WTC11 (cell line): ENCODE measurements at regions not wholly inside any gene's neighbourhood (a gene's known extent, or its start where the extent isn't known, plus 50 kb on each side); places are given as distances from the start of the nearest gene placed in this dataset.

ENCODE experiments used
- IRF2 ChIP-seq: sonication (generic); formaldehyde crosslinking; IDR thresholded peaks from 2 replicates; pipeline ENCODE4 v1.8.0; 2022; ENCODE audit warnings: low read depth, missing genetic modification reagents, borderline replicate concordance
- TF ChIP-seq, protein P1 (sequence below): fragments of 200-600 bp; IDR thresholded peaks from 2 replicates; pipeline ENCODE4 v1.8.0; 2022; ENCODE audit warnings: antibody characterized with exemption
- TF ChIP-seq, protein P2 (sequence below): sonication (generic); formaldehyde crosslinking; IDR thresholded peaks from 2 replicates; pipeline ENCODE4 v1.8.0; 2022; ENCODE audit warnings: missing genetic modification reagents
- TF ChIP-seq, protein P3 (sequence below): sonication (generic); formaldehyde crosslinking; conservative IDR thresholded peaks from 2 replicates; pipeline ENCODE4 v1.8.1; 2022; ENCODE audit warnings: mild to moderate bottlenecking, missing genetic modification reagents

DNA sequence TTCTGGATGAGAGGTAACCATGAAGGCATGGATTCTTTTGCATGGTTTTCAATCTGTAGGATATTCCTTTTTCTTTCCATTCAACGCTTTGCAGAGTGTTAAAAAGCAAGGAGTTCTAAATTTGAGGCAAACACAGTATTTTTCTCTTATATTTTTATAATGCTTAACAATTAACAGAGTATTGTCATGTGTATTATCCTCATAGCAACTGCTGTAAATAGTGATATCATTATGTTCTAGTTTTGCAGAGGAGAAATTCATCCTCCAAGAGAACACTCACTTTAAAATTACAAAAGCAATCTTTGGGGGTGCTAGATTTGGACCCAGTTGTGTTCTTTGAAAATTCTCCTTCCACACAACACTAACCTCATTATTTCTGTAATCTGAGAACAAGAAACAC lies 58.7 kb downstream of the RDH14 start:
- TF ChIP-seq, protein P1, sequence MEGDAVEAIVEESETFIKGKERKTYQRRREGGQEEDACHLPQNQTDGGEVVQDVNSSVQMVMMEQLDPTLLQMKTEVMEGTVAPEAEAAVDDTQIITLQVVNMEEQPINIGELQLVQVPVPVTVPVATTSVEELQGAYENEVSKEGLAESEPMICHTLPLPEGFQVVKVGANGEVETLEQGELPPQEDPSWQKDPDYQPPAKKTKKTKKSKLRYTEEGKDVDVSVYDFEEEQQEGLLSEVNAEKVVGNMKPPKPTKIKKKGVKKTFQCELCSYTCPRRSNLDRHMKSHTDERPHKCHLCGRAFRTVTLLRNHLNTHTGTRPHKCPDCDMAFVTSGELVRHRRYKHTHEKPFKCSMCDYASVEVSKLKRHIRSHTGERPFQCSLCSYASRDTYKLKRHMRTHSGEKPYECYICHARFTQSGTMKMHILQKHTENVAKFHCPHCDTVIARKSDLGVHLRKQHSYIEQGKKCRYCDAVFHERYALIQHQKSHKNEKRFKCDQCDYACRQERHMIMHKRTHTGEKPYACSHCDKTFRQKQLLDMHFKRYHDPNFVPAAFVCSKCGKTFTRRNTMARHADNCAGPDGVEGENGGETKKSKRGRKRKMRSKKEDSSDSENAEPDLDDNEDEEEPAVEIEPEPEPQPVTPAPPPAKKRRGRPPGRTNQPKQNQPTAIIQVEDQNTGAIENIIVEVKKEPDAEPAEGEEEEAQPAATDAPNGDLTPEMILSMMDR: no peak
- TF ChIP-seq, protein P2, sequence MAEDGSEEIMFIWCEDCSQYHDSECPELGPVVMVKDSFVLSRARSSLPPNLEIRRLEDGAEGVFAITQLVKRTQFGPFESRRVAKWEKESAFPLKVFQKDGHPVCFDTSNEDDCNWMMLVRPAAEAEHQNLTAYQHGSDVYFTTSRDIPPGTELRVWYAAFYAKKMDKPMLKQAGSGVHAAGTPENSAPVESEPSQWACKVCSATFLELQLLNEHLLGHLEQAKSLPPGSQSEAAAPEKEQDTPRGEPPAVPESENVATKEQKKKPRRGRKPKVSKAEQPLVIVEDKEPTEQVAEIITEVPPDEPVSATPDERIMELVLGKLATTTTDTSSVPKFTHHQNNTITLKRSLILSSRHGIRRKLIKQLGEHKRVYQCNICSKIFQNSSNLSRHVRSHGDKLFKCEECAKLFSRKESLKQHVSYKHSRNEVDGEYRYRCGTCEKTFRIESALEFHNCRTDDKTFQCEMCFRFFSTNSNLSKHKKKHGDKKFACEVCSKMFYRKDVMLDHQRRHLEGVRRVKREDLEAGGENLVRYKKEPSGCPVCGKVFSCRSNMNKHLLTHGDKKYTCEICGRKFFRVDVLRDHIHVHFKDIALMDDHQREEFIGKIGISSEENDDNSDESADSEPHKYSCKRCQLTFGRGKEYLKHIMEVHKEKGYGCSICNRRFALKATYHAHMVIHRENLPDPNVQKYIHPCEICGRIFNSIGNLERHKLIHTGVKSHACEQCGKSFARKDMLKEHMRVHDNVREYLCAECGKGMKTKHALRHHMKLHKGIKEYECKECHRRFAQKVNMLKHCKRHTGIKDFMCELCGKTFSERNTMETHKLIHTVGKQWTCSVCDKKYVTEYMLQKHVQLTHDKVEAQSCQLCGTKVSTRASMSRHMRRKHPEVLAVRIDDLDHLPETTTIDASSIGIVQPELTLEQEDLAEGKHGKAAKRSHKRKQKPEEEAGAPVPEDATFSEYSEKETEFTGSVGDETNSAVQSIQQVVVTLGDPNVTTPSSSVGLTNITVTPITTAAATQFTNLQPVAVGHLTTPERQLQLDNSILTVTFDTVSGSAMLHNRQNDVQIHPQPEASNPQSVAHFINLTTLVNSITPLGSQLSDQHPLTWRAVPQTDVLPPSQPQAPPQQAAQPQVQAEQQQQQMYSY (CRISPR knock-in tag): no peak
- TF ChIP-seq, protein P3, sequence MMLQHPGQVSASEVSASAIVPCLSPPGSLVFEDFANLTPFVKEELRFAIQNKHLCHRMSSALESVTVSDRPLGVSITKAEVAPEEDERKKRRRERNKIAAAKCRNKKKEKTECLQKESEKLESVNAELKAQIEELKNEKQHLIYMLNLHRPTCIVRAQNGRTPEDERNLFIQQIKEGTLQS: no peak
- TF ChIP-seq IRF2: no peak
